Left forelimb (tissue), 1 donor: ENCODE measurements at regions not wholly inside any gene's neighbourhood (a gene's known extent, or its start where the extent isn't known, plus 50 kb on each side); places are given as distances from the start of the nearest gene placed in this dataset.

Experiments used
- DNase-seq: peaks from one replicate; pipeline ENCODE4 v3.0.0-alpha.2; 2018; ENCODE audit warnings: low spot score

DNA sequence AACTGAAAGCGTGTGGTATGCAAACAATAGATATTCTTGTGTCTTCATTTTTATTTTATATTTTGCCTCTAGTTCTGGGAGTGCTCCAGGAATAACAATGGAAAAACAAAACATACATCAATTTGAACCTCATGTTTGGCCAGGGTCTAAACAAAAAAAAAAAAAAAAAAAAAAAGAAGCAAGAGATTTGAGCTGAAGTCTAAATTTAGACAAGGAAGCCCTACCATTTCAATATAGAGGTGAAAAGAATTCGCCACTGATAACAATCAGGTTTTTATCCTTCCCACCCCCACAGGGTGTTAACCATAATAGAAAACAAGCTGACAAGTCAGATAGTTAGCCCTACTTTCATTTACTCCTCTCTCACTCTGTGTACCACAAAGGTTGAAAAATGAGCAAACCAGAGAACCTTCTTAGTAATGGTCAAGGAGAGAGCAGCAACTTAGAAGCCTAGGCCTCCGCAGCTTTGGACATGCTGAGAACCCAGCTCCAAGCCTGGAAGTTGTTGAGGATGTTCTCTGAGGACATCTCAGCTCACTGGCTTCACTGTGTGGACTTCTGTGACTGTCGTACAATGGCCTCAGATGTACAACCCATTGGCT is 118.2 kb upstream of the HMHB1 start:
- DNase-seq = no peak

GRCh38 chr5:143692342-143692741 is 119.6 kb upstream of the HMHB1 start:
- DNase-seq = no peak

GRCh38 chr5:143691945-143692290 is 120.0 kb upstream of the HMHB1 start:
- DNase-seq = no peak

GRCh38 chr5:143691287-143691944 is 120.5 kb upstream of the HMHB1 start:
- no peak for DNase-seq

DNA sequence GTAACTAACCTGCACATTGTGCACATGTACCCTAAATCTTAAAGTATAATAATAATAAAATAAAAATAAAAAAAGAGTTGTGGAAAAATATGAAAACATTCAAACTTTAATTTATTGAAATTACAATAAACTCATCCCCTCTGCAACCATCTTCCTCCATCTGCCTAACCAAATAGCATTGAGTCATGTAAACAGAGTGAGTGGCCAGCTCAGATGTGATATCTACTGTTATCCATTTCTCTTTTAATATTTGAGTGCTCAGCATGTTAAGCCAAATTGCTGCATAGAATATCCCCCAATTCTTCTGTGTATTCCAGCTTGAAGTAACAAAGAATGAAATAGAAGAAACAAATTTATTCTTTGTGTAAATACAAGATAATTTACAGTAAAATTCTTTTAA is 124.4 kb upstream of the HMHB1 start:
- DNase-seq = no peak

DNA sequence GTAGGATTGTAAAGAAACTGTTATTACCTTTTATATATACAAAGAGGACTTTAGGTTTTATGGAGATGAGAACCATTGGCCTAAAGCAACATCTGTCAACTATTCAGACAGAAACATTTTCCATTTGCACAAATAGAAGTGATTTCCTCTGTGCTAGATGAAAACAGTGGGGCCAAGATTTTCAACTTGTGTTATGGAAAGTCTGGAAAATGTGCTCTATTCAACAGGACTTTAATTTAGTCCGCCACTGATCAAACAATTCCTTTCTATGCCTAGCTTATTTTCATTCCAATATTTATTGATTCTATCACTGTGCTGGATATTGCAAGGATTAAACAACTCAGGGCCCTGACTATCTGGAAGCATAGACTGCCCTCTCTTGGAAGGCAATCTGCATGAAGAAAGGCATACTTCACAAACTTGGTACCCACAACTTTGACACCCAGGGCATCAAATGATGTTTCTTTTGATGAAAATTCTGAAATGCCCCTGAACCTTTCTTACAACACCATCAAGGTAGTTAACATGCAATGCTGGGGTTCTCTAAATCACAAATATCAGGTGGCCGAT is 126.6 kb upstream of the HMHB1 start:
- DNase-seq = no peak

- no peak for DNase-seq
These were observed 128.5 kb upstream of the HMHB1 start for GRCh38 chr5:143683459-143683858.

- DNase-seq = peak; percentile 67
These were observed 129.0 kb upstream of the HMHB1 start for GRCh38 chr5:143682929-143683386.

- peak; percentile 71 for DNase-seq
These were observed 129.6 kb upstream of the HMHB1 start for GRCh38 chr5:143682246-143682905.

GRCh38 chr5:143680672-143681259 is 131.2 kb upstream of the HMHB1 start:
- DNase-seq = no peak

GRCh38 chr5:143679777-143680176 is 132.2 kb upstream of the HMHB1 start:
- DNase-seq = no peak

DNA sequence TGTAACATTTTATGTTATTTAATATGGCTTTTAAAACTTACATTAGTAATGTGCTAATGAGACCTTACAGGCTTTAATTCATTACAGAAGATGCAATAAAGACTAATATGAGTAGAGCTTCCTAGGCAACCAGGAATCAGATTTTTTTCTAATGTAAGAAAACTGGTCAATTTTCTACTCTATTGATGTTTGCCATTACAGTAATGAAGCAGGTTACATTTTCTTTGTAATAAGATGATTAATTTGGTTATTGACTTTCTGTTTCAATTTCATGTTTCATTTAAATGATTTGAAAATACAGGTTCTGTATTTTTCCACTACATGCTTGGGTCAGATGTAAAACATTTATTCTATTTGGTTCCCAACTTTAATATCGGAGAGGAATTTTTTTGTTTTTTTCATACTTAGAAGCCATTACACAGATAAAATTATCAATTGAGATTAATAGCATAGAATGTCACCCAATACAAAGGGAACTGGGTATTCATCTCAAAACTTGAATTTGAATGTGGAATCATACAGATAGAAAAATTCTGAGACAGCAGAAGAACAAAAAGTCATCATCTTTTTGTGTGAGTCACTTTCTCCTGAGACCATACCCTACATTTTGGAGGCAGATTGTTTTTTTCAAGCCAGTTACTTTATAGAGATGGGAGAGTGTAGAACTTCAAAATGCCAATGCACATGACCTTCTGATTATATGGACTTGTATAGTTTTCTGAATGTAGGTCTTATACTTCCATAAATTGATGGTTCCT is 133.6 kb upstream of the HMHB1 start:
- no peak for DNase-seq

DNA sequence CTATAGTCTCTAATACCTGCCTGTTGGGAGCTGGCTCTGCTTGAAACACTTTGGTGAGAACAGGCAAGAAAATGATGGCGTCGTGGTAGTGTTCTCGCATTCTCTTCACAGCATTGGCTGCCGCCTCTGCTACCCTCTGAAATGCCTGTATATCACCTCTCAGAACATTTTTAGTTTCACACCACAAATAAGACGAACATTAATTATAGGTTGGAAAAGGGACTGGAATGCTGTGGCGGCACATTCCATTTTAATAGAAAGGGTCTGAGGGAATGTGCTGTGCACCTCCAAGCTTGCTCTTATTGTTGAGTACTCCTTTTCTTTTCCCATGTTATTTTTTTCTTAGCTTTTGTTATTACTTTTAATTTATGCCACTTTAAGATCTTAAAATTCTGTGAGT is 134.6 kb upstream of the HMHB1 start:
- DNase-seq = no peak

GRCh38 chr5:143676802-143677201 is 135.2 kb upstream of the HMHB1 start:
- no peak for DNase-seq

DNA sequence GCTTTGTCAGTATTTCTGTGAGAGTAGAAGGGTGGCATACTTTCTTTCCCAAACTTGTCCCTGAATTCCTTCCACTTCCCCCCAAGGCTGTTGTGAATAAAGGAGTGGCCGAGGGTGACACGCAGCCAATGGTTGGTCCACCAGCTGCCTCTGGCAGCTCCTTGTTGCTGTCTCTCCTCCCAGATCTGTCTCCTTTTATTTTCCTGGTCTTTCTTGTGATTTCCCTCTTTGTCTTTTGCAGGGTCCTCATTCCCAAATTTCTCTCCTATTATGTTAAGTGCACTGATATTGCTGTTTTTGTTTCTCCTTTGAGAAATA is 137.5 kb upstream of the HMHB1 start:
- no peak for DNase-seq

DNA sequence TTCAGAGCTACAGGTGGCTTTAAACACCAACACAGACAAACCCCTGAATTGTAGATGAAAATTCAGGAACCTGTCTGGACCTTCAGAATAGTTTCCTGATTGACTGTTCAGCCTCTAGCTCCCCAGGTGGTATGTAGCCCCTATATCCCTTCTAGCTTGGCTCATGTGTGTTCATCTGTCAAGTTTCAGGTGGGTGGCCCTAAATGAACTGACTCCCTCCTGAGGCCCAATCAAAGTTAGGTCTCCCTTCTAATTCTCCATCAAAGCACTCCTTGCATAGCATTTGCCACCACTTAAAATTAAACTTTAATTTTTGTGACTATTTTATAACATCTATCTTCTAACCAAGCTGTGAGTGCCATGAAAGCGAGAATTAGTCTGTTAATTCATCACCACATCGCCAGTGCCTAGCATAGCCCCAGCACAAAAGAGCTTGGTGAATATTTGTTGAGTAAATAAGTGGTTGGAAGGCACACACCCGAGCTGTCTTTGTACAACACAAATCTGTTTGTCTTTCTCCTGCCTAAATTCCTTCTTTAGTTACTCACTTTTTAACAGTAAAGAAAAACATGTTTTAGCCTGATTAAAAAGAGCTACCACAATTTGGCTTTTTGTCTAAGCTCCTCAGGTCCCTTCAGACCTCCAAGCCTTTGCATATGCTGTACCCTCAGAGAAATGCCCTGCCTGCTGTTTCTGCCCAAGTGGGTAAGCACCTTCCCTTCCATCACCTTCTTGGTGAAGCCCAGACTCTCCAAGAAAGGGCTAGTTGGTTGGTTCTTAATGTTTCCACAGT is 138.1 kb upstream of the HMHB1 start:
- no peak for DNase-seq

GRCh38 chr5:143672806-143673205 is 139.2 kb upstream of the HMHB1 start:
- no peak for DNase-seq

DNA sequence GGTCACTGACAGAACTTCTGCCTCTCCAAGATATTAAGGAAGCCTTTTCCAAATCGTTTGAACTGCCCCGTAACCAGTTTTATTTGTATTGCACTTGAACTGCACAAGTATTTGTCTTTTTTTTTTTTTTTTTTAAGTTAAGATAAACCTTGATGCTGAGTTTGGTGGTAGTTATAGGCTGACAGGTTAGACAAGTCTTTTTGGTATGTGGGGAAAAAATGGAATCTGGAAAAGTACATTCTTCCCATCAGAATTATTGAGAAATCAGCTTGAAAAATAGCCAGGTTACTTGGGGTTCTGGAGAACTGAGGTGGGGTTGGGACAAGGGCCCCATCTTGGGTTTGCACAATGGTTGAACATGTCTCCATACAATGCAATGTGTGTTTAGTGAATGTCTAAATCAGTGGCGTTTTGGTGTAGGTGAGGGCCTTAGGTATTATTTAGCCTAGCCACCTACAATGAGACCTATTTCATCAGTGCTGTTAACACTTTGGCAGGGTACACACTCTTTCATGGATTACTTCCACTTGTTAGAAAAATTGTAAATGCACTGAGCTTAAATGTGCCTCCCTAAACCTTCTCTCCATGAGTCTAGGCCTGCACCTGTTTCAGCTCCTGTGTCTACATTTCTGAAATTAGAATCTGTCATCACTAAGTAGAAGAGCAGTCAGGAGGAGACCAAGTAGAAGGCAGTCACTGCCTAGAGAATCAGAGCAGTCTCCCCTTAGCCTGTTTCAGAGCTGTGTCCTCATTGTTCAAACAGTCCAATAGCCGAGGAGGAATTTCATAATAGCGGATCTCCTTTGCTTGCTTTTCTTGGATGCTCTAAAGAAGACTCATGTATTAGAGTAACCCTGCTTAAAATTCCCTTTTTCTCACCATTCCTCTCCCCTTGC is 140.0 kb upstream of the HMHB1 start:
- no peak for DNase-seq

DNA sequence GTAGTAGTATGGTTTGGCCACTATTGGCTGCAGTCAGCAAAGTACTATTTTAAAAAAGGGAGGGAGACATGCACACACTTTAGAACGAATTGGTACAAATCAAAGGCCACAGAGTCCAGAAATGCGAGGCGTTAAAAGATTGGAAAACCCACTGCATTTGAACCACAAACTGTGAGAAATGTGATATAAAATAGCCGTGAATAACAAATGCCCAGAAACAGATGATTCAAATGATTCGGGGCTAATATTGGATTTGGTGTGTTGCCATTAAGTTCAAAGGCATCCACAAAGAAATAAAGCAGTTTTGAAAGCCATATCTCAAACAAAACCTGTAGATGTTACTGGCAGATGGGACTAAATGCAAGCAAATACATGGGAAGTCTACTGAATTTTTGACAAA is 140.9 kb upstream of the HMHB1 start:
- DNase-seq = no peak

DNA sequence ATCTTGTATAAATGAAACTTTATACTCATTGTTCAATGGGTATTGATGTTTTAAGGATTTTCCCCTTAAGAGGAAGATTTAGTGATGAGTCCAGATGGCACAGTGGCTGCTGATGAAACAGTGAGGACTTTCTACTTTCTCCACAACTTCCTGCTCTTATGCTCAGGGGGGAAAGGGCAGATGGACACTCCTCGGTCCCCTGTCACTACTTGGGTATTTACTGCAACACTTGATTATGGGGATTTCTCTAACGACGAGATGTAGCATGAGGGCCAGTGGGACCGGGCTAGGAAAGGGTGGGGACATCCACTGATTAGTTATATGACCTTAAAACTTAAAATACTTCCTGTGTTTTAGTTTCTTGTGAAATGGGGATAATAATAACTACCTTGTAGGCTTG is 146.1 kb upstream of the HMHB1 start:
- no peak for DNase-seq
